GM21526 (cell line): ENCODE measurements at regions not wholly inside any gene's neighbourhood (a gene's known extent, or its start where the extent isn't known, plus 50 kb on each side); places are given as distances from the start of the nearest gene placed in this dataset.

Source experiments
- ATAC-seq: cut with Tn5 transposase; IDR thresholded peaks from one replicate; pipeline ENCODE4 v1.9.1; 2021; ENCODE audit warnings: moderate library complexity; ENCODE audit not compliant: unreplicated experiment, low FRiP score

DNA sequence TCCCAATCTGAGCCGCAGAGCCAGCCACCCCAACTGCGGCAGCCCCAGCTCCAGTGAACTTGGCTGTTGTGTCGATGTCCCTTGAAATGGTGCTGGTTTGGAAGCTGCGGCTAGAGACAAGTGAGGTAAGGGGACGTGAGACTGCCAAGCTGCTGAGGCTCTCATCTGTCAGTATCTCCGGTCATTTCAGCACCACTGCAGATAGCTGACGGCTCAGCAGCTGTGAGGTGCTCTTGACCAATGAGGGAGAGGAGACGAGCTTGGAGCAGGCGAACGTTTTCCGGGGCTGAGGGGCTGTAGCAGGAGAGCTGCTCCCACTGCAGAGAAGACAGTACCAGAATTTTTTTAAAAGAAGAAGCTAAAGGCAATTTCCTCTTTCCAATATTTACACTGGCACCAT lies 175.5 kb upstream of the CASK start:
- no peak for ATAC-seq

DNA sequence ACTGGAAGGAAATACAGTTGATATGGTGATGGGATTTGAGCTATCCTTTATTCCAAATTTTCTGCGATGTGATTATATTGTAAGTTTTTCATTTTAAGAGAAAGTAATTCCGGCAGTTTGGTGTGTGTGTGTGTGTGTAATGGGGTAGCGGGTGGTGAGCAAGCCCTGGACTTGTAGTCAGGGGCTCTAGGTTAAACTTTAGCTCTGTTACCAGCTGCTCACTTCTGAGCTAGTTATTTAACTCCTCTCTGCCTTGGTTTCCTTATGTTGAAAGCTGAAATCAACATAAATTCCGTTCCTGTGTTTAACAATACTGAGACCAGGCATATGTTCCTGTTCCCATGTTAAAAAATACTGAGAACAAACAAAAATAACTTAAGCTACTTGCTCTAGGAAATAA lies 174.1 kb upstream of the CASK start:
- ATAC-seq = no peak

DNA sequence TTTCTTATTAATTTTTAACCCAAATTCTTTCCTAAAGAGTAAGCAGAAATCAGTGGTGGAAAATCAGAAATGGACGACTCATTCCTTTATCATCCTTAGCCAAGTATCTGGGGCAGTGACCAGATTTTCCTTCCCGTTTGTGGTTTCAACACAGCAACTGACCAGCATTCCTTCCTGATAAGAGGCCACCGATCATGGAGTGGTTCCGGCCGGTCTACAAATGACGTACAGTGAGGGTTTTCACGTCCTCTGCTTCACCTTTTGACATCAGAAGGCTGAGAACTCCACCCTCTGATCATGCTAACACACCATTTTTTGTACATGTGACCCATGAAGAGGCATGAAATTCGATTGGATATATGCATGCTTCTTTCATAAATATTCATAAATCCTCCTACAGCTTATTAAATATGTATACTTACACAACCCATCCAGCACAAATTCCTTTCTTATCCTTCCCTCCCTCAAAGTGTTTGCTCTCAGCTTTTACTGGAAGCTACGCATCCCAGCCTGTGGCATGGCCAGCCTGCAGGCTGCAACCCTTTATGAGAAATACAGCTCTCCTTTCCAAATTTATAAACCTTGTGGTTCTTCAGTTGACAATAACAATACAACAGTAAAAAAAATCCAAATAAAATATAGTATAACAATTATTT lies 173.0 kb upstream of the CASK start:
- ATAC-seq = no peak

- ATAC-seq = no peak
Observed at GRCh38 chrX:42094218-42094617, 170.9 kb upstream of the CASK start.

DNA sequence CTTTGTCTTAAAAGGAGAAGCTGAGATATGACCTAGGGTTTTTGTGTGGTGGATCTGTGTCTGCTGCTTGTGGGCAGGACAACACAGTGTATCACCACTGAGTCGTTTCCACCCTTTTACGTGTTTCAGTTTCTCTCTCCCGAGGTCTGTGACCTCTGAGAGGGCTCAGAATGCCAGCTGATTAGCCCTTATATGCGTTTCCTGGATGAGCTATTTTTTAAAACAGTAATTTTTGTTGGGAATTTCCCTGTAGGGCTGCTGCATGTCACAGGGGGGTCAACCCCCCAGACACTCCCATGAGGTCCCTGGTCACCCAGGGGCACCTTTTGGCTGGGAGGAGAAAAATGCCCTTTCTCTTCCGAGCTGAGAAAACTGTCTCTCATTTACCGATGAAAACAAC lies 170.4 kb upstream of the CASK start:
- ATAC-seq = peak; percentile 78

DNA sequence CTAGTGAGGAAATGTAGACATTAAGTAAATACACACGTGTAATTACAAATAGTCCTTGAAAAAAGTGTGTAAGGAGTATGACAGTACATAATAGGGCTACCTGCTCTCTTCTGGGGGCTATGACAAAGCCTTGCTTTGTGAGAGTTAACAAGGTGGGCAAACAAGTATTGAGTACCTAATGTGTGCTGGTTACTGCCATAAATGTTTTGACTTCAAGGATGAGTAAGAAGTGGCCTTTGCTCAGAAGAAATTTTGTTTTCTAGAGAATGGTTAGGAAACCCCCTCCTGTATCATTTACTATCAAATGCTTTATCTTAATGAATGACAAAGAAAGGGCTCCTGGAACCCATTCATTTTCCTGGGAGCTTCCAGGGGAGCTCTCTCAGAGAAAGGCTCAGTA lies 167.0 kb upstream of the CASK start:
- no peak for ATAC-seq

GRCh38 chrX:42089031-42089430 lies 165.7 kb upstream of the CASK start:
- ATAC-seq = no peak

DNA sequence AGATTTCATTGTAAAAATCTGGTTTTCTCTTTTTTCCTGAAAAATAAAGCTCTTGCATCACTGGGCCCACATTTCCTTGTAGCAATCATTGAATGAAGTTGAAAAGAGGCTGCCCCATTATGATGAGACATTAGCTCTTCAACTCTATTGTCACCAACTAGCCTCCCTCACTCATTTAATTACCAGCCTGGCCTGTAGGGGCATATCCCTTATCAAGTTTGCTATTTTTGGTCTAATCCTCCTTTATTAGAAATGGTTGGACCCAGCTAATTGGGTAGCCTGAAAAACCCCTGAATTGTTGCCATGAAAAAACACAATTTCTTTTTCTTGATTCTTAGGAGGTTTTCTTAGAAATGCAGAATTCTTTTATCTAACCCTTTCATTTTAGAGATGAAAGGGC lies 164.6 kb upstream of the CASK start:
- no peak for ATAC-seq

- ATAC-seq = no peak
Observed at GRCh38 chrX:42085836-42086235, 162.5 kb upstream of the CASK start.

- ATAC-seq = no peak
Observed at GRCh38 chrX:42079968-42080367, 156.6 kb upstream of the CASK start.

GRCh38 chrX:42077675-42078074 lies 154.3 kb upstream of the CASK start:
- no peak for ATAC-seq

DNA sequence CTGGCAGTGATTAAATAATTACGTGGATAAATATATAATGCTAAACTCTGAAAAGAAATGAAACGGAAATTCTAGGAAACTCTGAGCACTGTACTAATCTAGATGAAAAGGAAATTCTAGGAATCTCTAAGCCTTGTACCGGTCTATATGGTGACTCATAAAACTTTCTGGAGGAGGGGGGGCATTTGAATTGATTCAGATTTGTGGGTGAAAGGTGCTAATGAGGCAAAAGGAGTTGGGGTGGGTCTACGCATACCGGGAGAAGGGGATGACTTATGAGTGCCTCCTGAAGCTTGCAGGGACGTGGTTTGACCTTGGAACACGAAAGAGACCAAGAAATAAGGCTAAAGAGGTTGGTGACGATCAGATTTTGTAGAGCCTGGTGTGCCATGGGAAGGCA lies 151.7 kb upstream of the CASK start:
- ATAC-seq = no peak

- no peak for ATAC-seq
Observed at GRCh38 chrX:42073448-42073847, 150.1 kb upstream of the CASK start.

DNA sequence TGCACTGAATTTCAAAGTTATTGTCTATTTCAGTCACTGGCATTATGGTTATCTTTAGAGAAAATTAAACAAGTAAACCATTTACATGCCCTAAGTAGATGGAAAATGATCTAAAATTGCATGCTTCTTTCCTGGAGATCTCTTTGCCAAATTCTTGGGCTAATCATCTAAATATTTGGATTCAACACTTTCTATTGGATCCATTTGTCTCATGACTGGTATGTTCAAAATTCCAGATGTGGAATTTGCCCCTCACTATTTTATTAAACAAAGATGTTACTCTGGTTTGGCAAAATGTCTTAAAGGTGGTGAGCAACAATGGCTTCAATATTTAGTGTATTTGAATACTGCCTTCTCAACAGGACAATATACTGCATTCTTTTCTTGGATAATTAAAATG lies 147.5 kb upstream of the CASK start:
- ATAC-seq = no peak

GRCh38 chrX:42054256-42054655 lies 130.9 kb upstream of the CASK start:
- ATAC-seq = no peak

DNA sequence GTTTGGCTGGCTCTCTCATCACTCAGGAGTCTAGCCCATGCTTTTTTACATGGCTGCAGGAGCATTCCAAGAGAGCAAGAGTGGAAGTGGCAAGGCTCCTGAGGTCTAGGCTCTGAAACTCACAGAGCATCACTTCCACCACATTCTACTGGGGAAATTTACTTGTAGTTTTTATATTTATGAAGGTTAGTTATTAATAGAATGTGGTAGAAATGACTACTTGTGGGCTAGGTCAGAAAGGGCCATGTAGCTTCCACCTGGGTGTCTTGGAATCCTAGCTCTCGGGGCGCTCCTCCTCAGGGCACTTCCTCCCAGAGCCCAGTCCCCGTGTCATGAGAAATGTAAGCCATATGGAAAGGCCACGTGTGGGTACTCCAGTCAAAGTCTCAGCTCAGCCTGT lies 127.0 kb upstream of the CASK start:
- ATAC-seq = no peak

GRCh38 chrX:42047886-42048285 lies 124.5 kb upstream of the CASK start:
- ATAC-seq = no peak

- ATAC-seq = no peak
Observed at GRCh38 chrX:42028109-42028508, 104.8 kb upstream of the CASK start.

GRCh38 chrX:42027367-42028000 lies 104.1 kb upstream of the CASK start:
- ATAC-seq = no peak

DNA sequence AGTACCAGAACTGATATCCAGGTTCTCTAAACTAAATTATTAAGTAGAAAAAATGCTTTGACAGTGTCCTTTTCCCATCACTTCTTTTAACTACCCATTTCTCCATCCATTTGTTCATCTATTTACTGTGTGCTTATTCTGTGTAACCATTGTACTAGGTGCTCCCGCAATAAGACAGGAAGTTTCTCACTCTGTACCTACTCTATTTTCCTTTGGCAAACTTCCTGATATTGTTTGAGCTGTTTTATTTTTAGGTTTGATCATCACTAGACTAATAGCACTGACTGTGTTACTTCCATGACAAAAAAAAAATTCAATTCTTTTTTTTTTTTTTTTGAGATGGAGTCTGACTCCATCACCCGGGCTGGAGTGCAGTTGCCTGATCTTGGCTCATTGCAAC lies 102.5 kb upstream of the CASK start:
- ATAC-seq = no peak

- no peak for ATAC-seq
Observed at GRCh38 chrX:42023122-42023521, 99.8 kb upstream of the CASK start.

DNA sequence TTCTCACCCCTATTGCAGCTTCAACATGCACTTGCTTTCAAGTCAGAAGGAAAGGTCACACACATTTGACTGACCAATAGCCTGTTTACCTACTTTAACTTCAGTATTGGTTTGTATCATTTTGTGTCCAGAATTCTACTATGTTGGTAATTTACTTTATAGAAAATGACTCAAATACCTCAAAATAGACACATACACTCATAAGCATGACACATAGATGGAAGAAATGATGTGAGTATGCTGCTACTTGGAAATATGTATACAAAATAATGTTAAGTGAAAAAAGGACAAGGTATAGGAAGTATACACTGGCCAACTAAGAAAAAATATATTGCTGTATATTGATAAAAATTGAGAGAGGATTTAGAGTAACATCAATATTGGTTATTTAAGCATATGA lies 98.8 kb upstream of the CASK start:
- no peak for ATAC-seq

DNA sequence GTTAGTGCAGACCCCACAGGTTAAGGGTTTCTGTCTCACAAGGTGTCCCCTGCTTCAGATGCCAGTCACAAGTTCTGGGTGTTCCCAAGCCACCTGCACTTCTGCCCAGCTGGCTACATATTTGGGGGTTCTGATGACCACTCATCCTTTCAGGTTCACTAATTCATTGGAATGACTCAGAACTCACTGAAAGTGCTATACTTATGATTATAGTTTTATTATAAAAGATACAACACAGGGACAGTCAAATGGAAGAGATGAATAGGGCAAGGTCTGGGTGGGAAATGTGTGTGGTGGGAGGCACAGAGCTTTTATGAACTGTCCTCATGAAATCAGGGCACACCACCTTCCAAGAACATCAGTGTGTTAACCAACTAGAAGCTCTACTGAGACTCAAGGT lies 97.7 kb upstream of the CASK start:
- ATAC-seq = no peak
